ENCODE measurements at regions not wholly inside any gene's neighbourhood (a gene's known extent, or its start where the extent isn't known, plus 50 kb on each side); places are given as distances from the start of the nearest gene placed in this dataset.

- TF ChIP-seq CTCF (IDR thresholded peaks at IDR 0.05) (no peak), POLR2A (IDR thresholded peaks at IDR 0.05) (no peak)
These were observed 116.1 kb downstream of the ARL4A start for GRCh38 chr7:12803542-12803941.

Data from heart left ventricle (tissue), 13 donors.